ENCODE measurements at regions not wholly inside any gene's neighbourhood (a gene's known extent, or its start where the extent isn't known, plus 50 kb on each side); places are given as distances from the start of the nearest gene placed in this dataset.

DNA sequence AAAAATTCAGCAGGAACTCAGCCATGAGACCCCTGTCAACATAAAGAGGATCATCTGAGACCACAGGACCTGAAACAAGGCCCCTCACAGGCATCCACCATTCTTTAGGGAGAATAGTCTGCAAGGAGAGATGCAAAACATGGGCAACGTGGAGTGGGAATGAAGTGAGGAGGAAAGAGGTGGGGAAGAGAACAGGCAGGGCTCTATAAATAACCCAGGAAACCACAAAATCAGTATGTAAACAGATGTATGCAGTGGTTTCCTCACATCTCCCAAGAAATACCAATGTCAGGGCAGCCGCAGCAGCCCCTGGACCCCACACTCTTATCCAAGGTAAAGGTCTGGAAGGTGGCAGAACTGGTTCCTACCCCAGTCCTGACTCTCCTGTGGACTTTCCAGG, 168.5 kb downstream of the EN1 start:
- TF ChIP-seq EZH2 (IDR thresholded peaks at IDR 0.05; ENCODE audit: borderline replicate concordance, insufficient read depth, low read length, poor library complexity, severe bottlenecking) (no peak), POLR2AphosphoS5 (IDR thresholded peaks at IDR 0.05) (no peak), EP300 (conservative IDR thresholded peaks at IDR 0.05; ENCODE audit: poor library complexity, severe bottlenecking) (no peak), MXI1 (conservative IDR thresholded peaks at IDR 0.05; ENCODE audit: poor library complexity, severe bottlenecking) (no peak), TAF1 (IDR thresholded peaks at IDR 0.05; ENCODE audit: low read depth) (no peak)
- TF ChIP-seq, protein P1, sequence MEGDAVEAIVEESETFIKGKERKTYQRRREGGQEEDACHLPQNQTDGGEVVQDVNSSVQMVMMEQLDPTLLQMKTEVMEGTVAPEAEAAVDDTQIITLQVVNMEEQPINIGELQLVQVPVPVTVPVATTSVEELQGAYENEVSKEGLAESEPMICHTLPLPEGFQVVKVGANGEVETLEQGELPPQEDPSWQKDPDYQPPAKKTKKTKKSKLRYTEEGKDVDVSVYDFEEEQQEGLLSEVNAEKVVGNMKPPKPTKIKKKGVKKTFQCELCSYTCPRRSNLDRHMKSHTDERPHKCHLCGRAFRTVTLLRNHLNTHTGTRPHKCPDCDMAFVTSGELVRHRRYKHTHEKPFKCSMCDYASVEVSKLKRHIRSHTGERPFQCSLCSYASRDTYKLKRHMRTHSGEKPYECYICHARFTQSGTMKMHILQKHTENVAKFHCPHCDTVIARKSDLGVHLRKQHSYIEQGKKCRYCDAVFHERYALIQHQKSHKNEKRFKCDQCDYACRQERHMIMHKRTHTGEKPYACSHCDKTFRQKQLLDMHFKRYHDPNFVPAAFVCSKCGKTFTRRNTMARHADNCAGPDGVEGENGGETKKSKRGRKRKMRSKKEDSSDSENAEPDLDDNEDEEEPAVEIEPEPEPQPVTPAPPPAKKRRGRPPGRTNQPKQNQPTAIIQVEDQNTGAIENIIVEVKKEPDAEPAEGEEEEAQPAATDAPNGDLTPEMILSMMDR (IDR thresholded peaks at IDR 0.05; ENCODE audit: poor library complexity, severe bottlenecking), result no peak
- TF ChIP-seq, protein P2, sequence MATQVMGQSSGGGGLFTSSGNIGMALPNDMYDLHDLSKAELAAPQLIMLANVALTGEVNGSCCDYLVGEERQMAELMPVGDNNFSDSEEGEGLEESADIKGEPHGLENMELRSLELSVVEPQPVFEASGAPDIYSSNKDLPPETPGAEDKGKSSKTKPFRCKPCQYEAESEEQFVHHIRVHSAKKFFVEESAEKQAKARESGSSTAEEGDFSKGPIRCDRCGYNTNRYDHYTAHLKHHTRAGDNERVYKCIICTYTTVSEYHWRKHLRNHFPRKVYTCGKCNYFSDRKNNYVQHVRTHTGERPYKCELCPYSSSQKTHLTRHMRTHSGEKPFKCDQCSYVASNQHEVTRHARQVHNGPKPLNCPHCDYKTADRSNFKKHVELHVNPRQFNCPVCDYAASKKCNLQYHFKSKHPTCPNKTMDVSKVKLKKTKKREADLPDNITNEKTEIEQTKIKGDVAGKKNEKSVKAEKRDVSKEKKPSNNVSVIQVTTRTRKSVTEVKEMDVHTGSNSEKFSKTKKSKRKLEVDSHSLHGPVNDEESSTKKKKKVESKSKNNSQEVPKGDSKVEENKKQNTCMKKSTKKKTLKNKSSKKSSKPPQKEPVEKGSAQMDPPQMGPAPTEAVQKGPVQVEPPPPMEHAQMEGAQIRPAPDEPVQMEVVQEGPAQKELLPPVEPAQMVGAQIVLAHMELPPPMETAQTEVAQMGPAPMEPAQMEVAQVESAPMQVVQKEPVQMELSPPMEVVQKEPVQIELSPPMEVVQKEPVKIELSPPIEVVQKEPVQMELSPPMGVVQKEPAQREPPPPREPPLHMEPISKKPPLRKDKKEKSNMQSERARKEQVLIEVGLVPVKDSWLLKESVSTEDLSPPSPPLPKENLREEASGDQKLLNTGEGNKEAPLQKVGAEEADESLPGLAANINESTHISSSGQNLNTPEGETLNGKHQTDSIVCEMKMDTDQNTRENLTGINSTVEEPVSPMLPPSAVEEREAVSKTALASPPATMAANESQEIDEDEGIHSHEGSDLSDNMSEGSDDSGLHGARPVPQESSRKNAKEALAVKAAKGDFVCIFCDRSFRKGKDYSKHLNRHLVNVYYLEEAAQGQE (IDR thresholded peaks at IDR 0.05; ENCODE audit: borderline replicate concordance), result no peak
